Karpas-422 (cell line): ENCODE measurements at regions not wholly inside any gene's neighbourhood (a gene's known extent, or its start where the extent isn't known, plus 50 kb on each side); places are given as distances from the start of the nearest gene placed in this dataset.

ENCODE experiments used
- DNase-seq: peaks from one replicate; pipeline ENCODE4 v3.0.0-alpha.2; 2015
- H2AFZ ChIP-seq: fragments of 200-600 bp; sonication (generic); 2 replicates; pipeline ENCODE4 v1.6.1; 2014; ENCODE audit warnings: antibody characterized with exemption, low read length, mixed read lengths
- H3K27ac ChIP-seq: fragments of 200-600 bp; sonication (generic); 2 replicates; pipeline ENCODE4 v1.5.1; 2014; ENCODE audit warnings: mild to moderate bottlenecking, low read length, moderate library complexity
- H3K27me3 ChIP-seq: fragments of 200-600 bp; sonication (generic); 2 replicates; pipeline ENCODE4 v1.6.1; 2014; ENCODE audit warnings: low read length, mixed read lengths
- H3K36me3 ChIP-seq: fragments of 200-600 bp; sonication (generic); 2 replicates; pipeline ENCODE4 v1.6.1; 2014; ENCODE audit warnings: low read length, mixed read lengths; ENCODE audit not compliant: insufficient read depth
- H3K4me1 ChIP-seq: fragments of 200-600 bp; sonication (generic); 2 replicates; pipeline ENCODE4 v1.6.1; 2014; ENCODE audit warnings: mild to moderate bottlenecking, low read length, mixed read lengths
- H3K4me2 ChIP-seq: fragments of 200-600 bp; sonication (generic); 2 replicates; pipeline ENCODE4 v1.6.1; 2014; ENCODE audit warnings: low read length, low read depth, mild to moderate bottlenecking; ENCODE audit not compliant: poor library complexity, severe bottlenecking
- H3K4me3 ChIP-seq: fragments of 200-600 bp; sonication (generic); 2 replicates; pipeline ENCODE4 v1.5.1; 2014; ENCODE audit warnings: mild to moderate bottlenecking, antibody characterized with exemption, low read length, mixed read lengths
- H3K79me2 ChIP-seq: fragments of 200-600 bp; sonication (generic); 2 replicates; pipeline ENCODE4 v1.6.1; 2014; ENCODE audit warnings: mild to moderate bottlenecking, low read length, mixed read lengths
- H3K9ac ChIP-seq: fragments of 200-600 bp; sonication (generic); 2 replicates; pipeline ENCODE4 v1.6.0; 2014; ENCODE audit warnings: low read length
- H3K9me2 ChIP-seq: fragments of 200-600 bp; sonication (generic), shearing (Covaris generic); replicated peaks from 2 replicates; pipeline ENCODE4 v1.6.0; 2014; ENCODE audit warnings: mild to moderate bottlenecking, low read length, moderate library complexity; ENCODE audit not compliant: insufficient read depth
- H3K9me3 ChIP-seq: fragments of 300-700, 200-600 bp; sonication (generic); 2 replicates; pipeline ENCODE4 v1.6.1; 2014; ENCODE audit warnings: low read length, mixed read lengths
- H4K20me1 ChIP-seq: fragments of 200-600 bp; sonication (generic); 2 replicates; pipeline ENCODE4 v1.6.1; 2014; ENCODE audit warnings: mild to moderate bottlenecking, antibody characterized with exemption, low read length, low read depth; ENCODE audit not compliant: insufficient read depth

GRCh38 chr11:31943056-31943780, 132.1 kb upstream of the PAX6 start:
- Histone ChIP-seq H3K79me2 (no peaks in the 10 kb centered on the region), H3K36me3 (no peaks in the 10 kb centered on the region), H3K4me2 (no peak overlapping the region), H3K9me3 (no peaks in the 10 kb centered on the region), H3K4me3 (no peak overlapping the region), H4K20me1 (no peaks in the 10 kb centered on the region), H2AFZ (no peak overlapping the region), H3K27me3 (no peaks in the 10 kb centered on the region), H3K27ac (no peak overlapping the region), H3K4me1 (no peaks in the 10 kb centered on the region), H3K9ac (no peak overlapping the region), H3K9me2 (no peaks in the 10 kb centered on the region)
- no peak for DNase-seq

- no peak overlapping the region for H2AFZ ChIP-seq
- no peaks in the 10 kb centered on the region for H3K9me3 ChIP-seq
- no peak overlapping the region for H3K4me2 ChIP-seq
- H3K27me3 ChIP-seq: no peaks in the 10 kb centered on the region
- no peak overlapping the region for H3K27ac ChIP-seq
- H3K36me3 ChIP-seq: no peaks in the 10 kb centered on the region
- no peak overlapping the region for H3K9ac ChIP-seq
- no peak for DNase-seq
- no peaks in the 10 kb centered on the region for H3K4me1 ChIP-seq
- H4K20me1 ChIP-seq: no peaks in the 10 kb centered on the region
- H3K79me2 ChIP-seq: no peaks in the 10 kb centered on the region
- no peaks in the 10 kb centered on the region for H3K9me2 ChIP-seq
- H3K4me3 ChIP-seq: no peak overlapping the region
These were observed 129.4 kb upstream of the PAX6 start for GRCh38 chr11:31940371-31941037.

GRCh38 chr11:31939004-31939403, 127.9 kb upstream of the PAX6 start:
- Histone ChIP-seq H3K36me3 (no peaks in the 10 kb centered on the region), H2AFZ (no peak overlapping the region), H3K4me1 (no peaks in the 10 kb centered on the region), H3K9me2 (no peaks in the 10 kb centered on the region), H4K20me1 (no peaks in the 10 kb centered on the region), H3K9me3 (no peaks in the 10 kb centered on the region), H3K27ac (no peak overlapping the region), H3K4me3 (no peak overlapping the region), H3K4me2 (no peak overlapping the region), H3K27me3 (no peaks in the 10 kb centered on the region), H3K79me2 (no peaks in the 10 kb centered on the region), H3K9ac (no peak overlapping the region)
- no peak for DNase-seq

DNA sequence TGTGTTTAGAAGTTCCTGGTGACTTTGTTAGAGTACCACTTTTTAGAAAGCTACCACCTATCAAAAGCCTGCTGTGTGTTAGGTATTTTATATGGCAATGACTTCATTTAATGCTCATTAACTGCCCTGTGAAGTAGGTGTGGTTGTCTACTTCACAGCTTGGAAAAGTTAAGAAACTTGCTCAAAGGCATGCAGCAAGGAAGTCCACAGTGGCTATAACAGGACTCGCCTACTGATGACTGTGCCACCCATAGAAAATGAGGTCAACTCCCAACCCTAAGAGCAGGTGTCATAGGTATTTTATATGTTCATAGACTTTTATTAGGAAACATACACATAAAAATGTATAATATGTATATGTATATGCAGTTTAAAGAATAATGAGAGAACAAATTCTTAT, 125.2 kb upstream of the PAX6 start:
- no peak for DNase-seq
- Histone ChIP-seq H3K27ac (no peak overlapping the region), H3K79me2 (no peaks in the 10 kb centered on the region), H3K4me2 (no peak overlapping the region), H3K4me3 (no peak overlapping the region), H3K9me3 (no peaks in the 10 kb centered on the region), H3K36me3 (no peaks in the 10 kb centered on the region), H3K9me2 (no peaks in the 10 kb centered on the region), H3K9ac (no peak overlapping the region), H2AFZ (no peak overlapping the region), H3K27me3 (no peaks in the 10 kb centered on the region), H3K4me1 (no peaks in the 10 kb centered on the region), H4K20me1 (no peaks in the 10 kb centered on the region)

DNA sequence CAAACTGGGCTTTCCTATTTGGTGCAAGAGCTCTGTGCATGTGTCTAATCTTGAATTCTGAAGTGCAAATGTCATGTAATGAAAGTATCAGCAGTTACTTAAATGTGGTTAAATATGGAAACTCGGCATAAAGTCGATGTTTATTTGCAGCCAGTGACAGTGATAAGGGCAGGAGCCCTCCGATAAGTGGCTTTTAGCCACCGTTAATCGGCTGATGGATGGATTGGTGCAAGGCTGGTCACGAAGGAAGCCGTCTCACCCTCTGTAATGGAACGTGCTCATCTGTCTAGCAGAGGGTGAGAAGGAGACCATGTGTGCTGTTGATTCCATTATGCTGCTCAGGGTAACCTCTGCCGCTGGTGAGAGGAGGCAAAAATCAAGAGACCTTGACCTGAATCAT, 121.8 kb upstream of the PAX6 start:
- no peak overlapping the region for H3K9ac ChIP-seq
- H3K4me2 ChIP-seq: no peak overlapping the region
- H3K27ac ChIP-seq: no peak overlapping the region
- no peak for DNase-seq
- H3K27me3 ChIP-seq: no peaks in the 10 kb centered on the region
- H3K4me3 ChIP-seq: no peak overlapping the region
- no peaks in the 10 kb centered on the region for H3K79me2 ChIP-seq
- no peak overlapping the region for H2AFZ ChIP-seq
- no peaks in the 10 kb centered on the region for H3K9me2 ChIP-seq
- no peaks in the 10 kb centered on the region for H4K20me1 ChIP-seq
- no peaks in the 10 kb centered on the region for H3K9me3 ChIP-seq
- no peaks in the 10 kb centered on the region for H3K36me3 ChIP-seq
- H3K4me1 ChIP-seq: no peaks in the 10 kb centered on the region

GRCh38 chr11:31927982-31928381, 116.9 kb upstream of the PAX6 start:
- H3K4me2 ChIP-seq: no peak overlapping the region
- no peak overlapping the region for H3K27ac ChIP-seq
- H3K4me1 ChIP-seq: no peaks in the 10 kb centered on the region
- H3K9me3 ChIP-seq: no peaks in the 10 kb centered on the region
- H3K9me2 ChIP-seq: no peaks in the 10 kb centered on the region
- H4K20me1 ChIP-seq: no peaks in the 10 kb centered on the region
- DNase-seq: no peak
- no peak overlapping the region for H3K4me3 ChIP-seq
- H2AFZ ChIP-seq: no peak overlapping the region
- no peaks in the 10 kb centered on the region for H3K36me3 ChIP-seq
- no peaks in the 10 kb centered on the region for H3K27me3 ChIP-seq
- H3K9ac ChIP-seq: no peak overlapping the region
- H3K79me2 ChIP-seq: no peaks in the 10 kb centered on the region

DNA sequence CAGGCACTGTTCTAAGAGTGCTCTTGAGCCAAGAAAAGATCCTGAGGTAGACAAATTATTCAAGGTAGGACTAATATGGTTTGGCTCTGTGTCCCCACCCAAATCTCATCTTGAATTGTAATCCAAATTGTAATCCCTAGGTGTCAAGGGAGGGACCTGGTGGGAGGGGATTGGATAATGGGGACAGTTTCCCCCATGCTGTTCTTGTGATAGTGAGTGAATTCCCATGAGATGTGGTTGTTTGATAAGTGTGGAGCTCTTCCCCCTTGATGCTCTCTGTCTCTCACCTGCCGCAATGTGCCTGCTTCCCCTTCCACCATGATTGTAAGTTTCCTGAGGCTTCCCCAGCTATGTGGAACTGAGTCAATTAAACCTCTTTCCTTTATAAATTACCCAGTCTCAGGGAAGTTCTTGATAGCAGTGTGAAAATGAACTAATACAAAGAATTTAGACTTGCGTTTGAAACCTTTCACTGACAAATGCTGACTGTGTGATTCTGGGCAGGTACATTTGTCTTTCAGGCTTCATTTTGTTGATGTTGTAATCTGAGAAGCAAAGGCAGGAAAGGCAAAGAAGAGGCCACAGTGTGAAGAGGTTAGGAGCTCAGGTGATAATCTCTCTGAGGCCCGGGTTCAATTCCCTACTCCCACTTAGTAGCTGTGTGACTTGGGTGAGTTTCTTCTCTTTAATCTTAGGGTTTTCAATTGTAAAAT, 115.8 kb upstream of the PAX6 start:
- Histone ChIP-seq H3K4me3 (no peak overlapping the region), H2AFZ (no peak overlapping the region), H4K20me1 (no peaks in the 10 kb centered on the region), H3K4me2 (no peak overlapping the region), H3K4me1 (no peaks in the 10 kb centered on the region), H3K27me3 (no peaks in the 10 kb centered on the region), H3K9me2 (no peaks in the 10 kb centered on the region), H3K36me3 (no peaks in the 10 kb centered on the region), H3K27ac (no peak overlapping the region), H3K9ac (no peak overlapping the region), H3K79me2 (no peaks in the 10 kb centered on the region), H3K9me3 (no peaks in the 10 kb centered on the region)
- DNase-seq: no peak

DNA sequence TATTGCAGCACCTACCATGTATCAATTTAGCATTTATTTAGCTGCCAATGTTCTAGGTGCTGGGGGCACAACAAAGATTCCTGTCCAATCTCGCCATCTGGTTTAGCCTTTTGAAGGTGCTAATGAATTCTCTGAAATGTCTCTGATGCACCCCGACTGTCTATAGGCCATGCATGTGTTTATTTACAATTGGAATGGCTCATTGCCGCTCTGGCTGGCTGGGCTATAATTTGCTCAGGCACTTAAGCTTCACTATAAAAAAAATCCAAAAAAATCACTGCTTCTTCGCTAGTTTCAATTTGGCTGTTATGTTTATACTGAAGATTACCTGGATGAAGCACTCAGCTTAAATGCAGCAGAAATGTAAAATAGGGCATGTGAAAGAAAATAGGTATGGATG, 115.0 kb upstream of the PAX6 start:
- H3K9me2 ChIP-seq: no peaks in the 10 kb centered on the region
- no peak overlapping the region for H3K27ac ChIP-seq
- no peaks in the 10 kb centered on the region for H3K36me3 ChIP-seq
- no peak overlapping the region for H3K4me2 ChIP-seq
- H4K20me1 ChIP-seq: no peaks in the 10 kb centered on the region
- H3K79me2 ChIP-seq: no peaks in the 10 kb centered on the region
- no peaks in the 10 kb centered on the region for H3K27me3 ChIP-seq
- no peak for DNase-seq
- H3K9me3 ChIP-seq: no peaks in the 10 kb centered on the region
- no peak overlapping the region for H3K4me3 ChIP-seq
- no peak overlapping the region for H2AFZ ChIP-seq
- no peaks in the 10 kb centered on the region for H3K4me1 ChIP-seq
- H3K9ac ChIP-seq: no peak overlapping the region
